SK-N-SH (cell line): ENCODE measurements at regions not wholly inside any gene's neighbourhood (a gene's known extent, or its start where the extent isn't known, plus 50 kb on each side); places are given as distances from the start of the nearest gene placed in this dataset.

Experiments used
- CTCF ChIP-seq: fragments of 200-600 bp; sonication (generic); IDR thresholded peaks from 2 replicates; pipeline ENCODE4 v1.6.1; 2017; ENCODE audit warnings: antibody characterized with exemption, mild to moderate bottlenecking, moderate library complexity
- EZH2phosphoT487 ChIP-seq: fragments of 200-600 bp; sonication (generic); IDR thresholded peaks from 2 replicates; pipeline ENCODE4 v1.6.1; 2017; ENCODE audit warnings: low read depth, mixed run types, mild to moderate bottlenecking, antibody characterized with exemption, moderate library complexity, borderline replicate concordance
- GABPA ChIP-seq: IDR thresholded peaks from 2 replicates; pipeline ENCODE4 v1.4.0; 2012; ENCODE audit warnings: low read depth, mild to moderate bottlenecking
- JUND ChIP-seq: IDR thresholded peaks from 2 replicates; pipeline ENCODE4 v1.4.0; 2012
- MAX ChIP-seq: IDR thresholded peaks from 2 replicates; pipeline ENCODE4 v1.4.0; 2012; ENCODE audit warnings: low read depth
- POLR2AphosphoS5 ChIP-seq: IDR thresholded peaks from 2 replicates; pipeline ENCODE4 v1.6.1; 2012; ENCODE audit warnings: low read depth, low read length
- TAF1 ChIP-seq: IDR thresholded peaks from 2 replicates; pipeline ENCODE4 v1.6.1; 2012; ENCODE audit warnings: low read depth, mild to moderate bottlenecking, low read length, moderate library complexity, borderline replicate concordance
- TEAD4 ChIP-seq: IDR thresholded peaks from 2 replicates; pipeline ENCODE4 v1.4.0; 2012; ENCODE audit warnings: mild to moderate bottlenecking, borderline replicate concordance; ENCODE audit not compliant: insufficient read depth
- YY1 ChIP-seq: IDR thresholded peaks from 2 replicates; pipeline ENCODE4 v1.4.0; 2012; ENCODE audit warnings: low read depth, mild to moderate bottlenecking
- TF ChIP-seq, protein P1 (sequence below): IDR thresholded peaks from 2 replicates; pipeline ENCODE4 v1.6.1; 2012; ENCODE audit warnings: mild to moderate bottlenecking, low read depth, low read length, moderate library complexity

GRCh38 chr13:63337921-63338320 lies 1922.3 kb upstream of the PCDH20 start:
- TF ChIP-seq POLR2AphosphoS5, result no peak
- no peak for TF ChIP-seq TAF1
- no peak for TF ChIP-seq TEAD4
- TF ChIP-seq CTCF, result no peak
- TF ChIP-seq, protein P1, sequence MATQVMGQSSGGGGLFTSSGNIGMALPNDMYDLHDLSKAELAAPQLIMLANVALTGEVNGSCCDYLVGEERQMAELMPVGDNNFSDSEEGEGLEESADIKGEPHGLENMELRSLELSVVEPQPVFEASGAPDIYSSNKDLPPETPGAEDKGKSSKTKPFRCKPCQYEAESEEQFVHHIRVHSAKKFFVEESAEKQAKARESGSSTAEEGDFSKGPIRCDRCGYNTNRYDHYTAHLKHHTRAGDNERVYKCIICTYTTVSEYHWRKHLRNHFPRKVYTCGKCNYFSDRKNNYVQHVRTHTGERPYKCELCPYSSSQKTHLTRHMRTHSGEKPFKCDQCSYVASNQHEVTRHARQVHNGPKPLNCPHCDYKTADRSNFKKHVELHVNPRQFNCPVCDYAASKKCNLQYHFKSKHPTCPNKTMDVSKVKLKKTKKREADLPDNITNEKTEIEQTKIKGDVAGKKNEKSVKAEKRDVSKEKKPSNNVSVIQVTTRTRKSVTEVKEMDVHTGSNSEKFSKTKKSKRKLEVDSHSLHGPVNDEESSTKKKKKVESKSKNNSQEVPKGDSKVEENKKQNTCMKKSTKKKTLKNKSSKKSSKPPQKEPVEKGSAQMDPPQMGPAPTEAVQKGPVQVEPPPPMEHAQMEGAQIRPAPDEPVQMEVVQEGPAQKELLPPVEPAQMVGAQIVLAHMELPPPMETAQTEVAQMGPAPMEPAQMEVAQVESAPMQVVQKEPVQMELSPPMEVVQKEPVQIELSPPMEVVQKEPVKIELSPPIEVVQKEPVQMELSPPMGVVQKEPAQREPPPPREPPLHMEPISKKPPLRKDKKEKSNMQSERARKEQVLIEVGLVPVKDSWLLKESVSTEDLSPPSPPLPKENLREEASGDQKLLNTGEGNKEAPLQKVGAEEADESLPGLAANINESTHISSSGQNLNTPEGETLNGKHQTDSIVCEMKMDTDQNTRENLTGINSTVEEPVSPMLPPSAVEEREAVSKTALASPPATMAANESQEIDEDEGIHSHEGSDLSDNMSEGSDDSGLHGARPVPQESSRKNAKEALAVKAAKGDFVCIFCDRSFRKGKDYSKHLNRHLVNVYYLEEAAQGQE, result no peak
- TF ChIP-seq JUND, result no peak
- TF ChIP-seq YY1, result no peak
- no peak for TF ChIP-seq GABPA
- TF ChIP-seq MAX, result no peak
- TF ChIP-seq EZH2phosphoT487, result no peak
